HG03066 (cell line): ENCODE measurements at regions not wholly inside any gene's neighbourhood (a gene's known extent, or its start where the extent isn't known, plus 50 kb on each side); places are given as distances from the start of the nearest gene placed in this dataset.

ENCODE experiments used
- ATAC-seq: cut with Tn5 transposase; IDR thresholded peaks from one replicate; pipeline ENCODE4 v1.9.1; 2021; ENCODE audit warnings: low read depth; ENCODE audit not compliant: unreplicated experiment

GRCh38 chr2:6526093-6526824, 339.4 kb downstream of the CMPK2 start:
- ATAC-seq: no peak

- no peak for ATAC-seq
These were observed 334.4 kb downstream of the CMPK2 start for GRCh38 chr2:6531304-6531703.

- ATAC-seq: no peak
These were observed 330.1 kb downstream of the CMPK2 start for GRCh38 chr2:6535572-6535971.

- no peak for ATAC-seq
These were observed 327.1 kb downstream of the CMPK2 start for GRCh38 chr2:6538607-6539006.

GRCh38 chr2:6545336-6545735, 320.4 kb downstream of the CMPK2 start:
- no peak for ATAC-seq

- no peak for ATAC-seq
These were observed 319.9 kb downstream of the CMPK2 start for GRCh38 chr2:6545795-6546194.

GRCh38 chr2:6554466-6554865, 311.2 kb downstream of the CMPK2 start:
- no peak for ATAC-seq

- no peak for ATAC-seq
These were observed 309.0 kb downstream of the CMPK2 start for GRCh38 chr2:6556755-6557154.

GRCh38 chr2:6557737-6558136, 308.0 kb downstream of the CMPK2 start:
- ATAC-seq: no peak

GRCh38 chr2:6562771-6563170, 302.9 kb downstream of the CMPK2 start:
- ATAC-seq: no peak

GRCh38 chr2:6564326-6564725, 301.4 kb downstream of the CMPK2 start:
- ATAC-seq: no peak

- no peak for ATAC-seq
These were observed 291.6 kb downstream of the CMPK2 start for GRCh38 chr2:6574121-6574520.

GRCh38 chr2:6576302-6576701, 289.4 kb downstream of the CMPK2 start:
- ATAC-seq: no peak

- ATAC-seq: no peak
These were observed 287.7 kb downstream of the CMPK2 start for GRCh38 chr2:6577960-6578359.

- ATAC-seq: no peak
These were observed 287.3 kb downstream of the CMPK2 start for GRCh38 chr2:6578416-6578815.

- no peak for ATAC-seq
These were observed 286.4 kb downstream of the CMPK2 start for GRCh38 chr2:6579281-6579680.

GRCh38 chr2:6580982-6581381, 284.7 kb downstream of the CMPK2 start:
- no peak for ATAC-seq

- no peak for ATAC-seq
These were observed 276.6 kb downstream of the CMPK2 start for GRCh38 chr2:6589150-6589549.

- ATAC-seq: no peak
These were observed 275.3 kb downstream of the CMPK2 start for GRCh38 chr2:6590442-6590841.

GRCh38 chr2:6602471-6602870, 263.2 kb downstream of the CMPK2 start:
- no peak for ATAC-seq

- no peak for ATAC-seq
These were observed 259.7 kb downstream of the CMPK2 start for GRCh38 chr2:6605836-6606505.

- no peak for ATAC-seq
These were observed 247.9 kb downstream of the CMPK2 start for GRCh38 chr2:6617794-6618193.
